HEK293T (cell line): ENCODE measurements at regions not wholly inside any gene's neighbourhood (a gene's known extent, or its start where the extent isn't known, plus 50 kb on each side); places are given as distances from the start of the nearest gene placed in this dataset.

ENCODE experiments used
- CTCF ChIA-PET: fragments of 350-600 bp; formaldehyde crosslinking; extraction: SDS; loops from one replicate; lab custom pipeline; 2021; ENCODE audit warnings: antibody characterized with exemption, inconsistent platforms; lab: Yijun Ruan, JAX
- POLR2A ChIA-PET: fragments of 350-600 bp; formaldehyde crosslinking; extraction: SDS; loops from one replicate; lab custom pipeline; 2020; ENCODE audit warnings: antibody characterized with exemption, inconsistent platforms; lab: Yijun Ruan, JAX
- DNase-seq: peaks from one replicate; pipeline ENCODE4 v3.0.0; 2012; ENCODE audit warnings: mixed read lengths; ENCODE audit errors: extremely low spot score
- ARNT ChIP-seq: fragments of 450-650 bp; IDR thresholded peaks from 2 replicates; pipeline ENCODE4 v1.6.1; 2017; ENCODE audit warnings: mild to moderate bottlenecking
- BHLHE40 ChIP-seq: fragments of 450-650 bp; IDR thresholded peaks from 2 replicates; pipeline ENCODE4 v1.6.1; 2016; ENCODE audit warnings: mild to moderate bottlenecking, moderate library complexity, borderline replicate concordance
- CTBP1 ChIP-seq: fragments of 450-650 bp; IDR thresholded peaks from 2 replicates; pipeline ENCODE4 v1.6.1; 2016; ENCODE audit warnings: borderline replicate concordance
- ELF4 ChIP-seq: fragments of 450-650 bp; IDR thresholded peaks from 2 replicates; pipeline ENCODE4 v1.6.1; 2017; ENCODE audit warnings: antibody characterized with exemption
- FOXA1 ChIP-seq: fragments of 450-650 bp; IDR thresholded peaks from 2 replicates; pipeline ENCODE4 v1.6.1; 2016; ENCODE audit warnings: mild to moderate bottlenecking
- FOXK2 ChIP-seq: fragments of 450-650 bp; IDR thresholded peaks from 2 replicates; pipeline ENCODE4 v1.6.1; 2016; ENCODE audit warnings: mild to moderate bottlenecking
- FOXM1 ChIP-seq: fragments of 450-650 bp; IDR thresholded peaks from 2 replicates; pipeline ENCODE4 v1.6.1; 2017; ENCODE audit warnings: mild to moderate bottlenecking, borderline replicate concordance
- HDGF ChIP-seq: fragments of 450-650 bp; IDR thresholded peaks from 2 replicates; pipeline ENCODE4 v1.6.1; 2017; ENCODE audit warnings: antibody characterized with exemption, borderline replicate concordance
- L3MBTL2 ChIP-seq: fragments of 450-650 bp; conservative IDR thresholded peaks from 2 replicates; pipeline ENCODE4 v1.6.1; 2016; ENCODE audit warnings: mild to moderate bottlenecking
- LEF1 ChIP-seq: fragments of 450-650 bp; IDR thresholded peaks from 2 replicates; pipeline ENCODE4 v1.6.1; 2017; ENCODE audit warnings: mild to moderate bottlenecking, borderline replicate concordance
- NFRKB ChIP-seq: fragments of 450-650 bp; IDR thresholded peaks from 2 replicates; pipeline ENCODE4 v1.6.1; 2016; ENCODE audit warnings: mild to moderate bottlenecking, moderate library complexity
- PKNOX1 ChIP-seq: fragments of 450-650 bp; IDR thresholded peaks from 2 replicates; pipeline ENCODE4 v1.6.1; 2016
- SP1 ChIP-seq: fragments of 450-650 bp; IDR thresholded peaks from 2 replicates; pipeline ENCODE4 v1.6.1; 2017
- SUZ12 ChIP-seq: fragments of 450-650 bp; IDR thresholded peaks from 2 replicates; pipeline ENCODE4 v1.6.1; 2016; ENCODE audit warnings: mild to moderate bottlenecking
- TARDBP ChIP-seq: fragments of 450-650 bp; IDR thresholded peaks from 2 replicates; pipeline ENCODE4 v1.6.1; 2016
- ZNF384 ChIP-seq: fragments of 450-650 bp; IDR thresholded peaks from 2 replicates; pipeline ENCODE4 v1.6.1; 2016

GRCh38 chrX:45681891-45682290, 481.2 kb upstream of the DIPK2B start:
- TF ChIP-seq ELF4 (no peak), BHLHE40 (no peak), FOXA1 (no peak), SP1 (no peak)
- ChIA-PET POLR2A (no interaction called here), CTCF (no interaction called here)
- no peak for DNase-seq

- no peak for DNase-seq
- POLR2A ChIA-PET: no interaction called here
- TF ChIP-seq BHLHE40 (no peak), CTBP1 (no peak), FOXM1 (no peak), ZNF384 (no peak), ELF4 (no peak), L3MBTL2 (no peak), PKNOX1 (no peak), SP1 (no peak), ARNT (no peak), NFRKB (no peak), HDGF (no peak), LEF1 (no peak), FOXK2 (no peak), FOXA1 (no peak), SUZ12 (no peak), TARDBP (no peak)
- CTCF ChIA-PET: interaction anchor here (0.6 kb wide), 1 partner anchor 57 kb away, joined by 3 read pairs; no protein-coding TSS in a partner anchor
Measured at GRCh38 chrX:45669715-45670340, 469.2 kb upstream of the DIPK2B start.

- ChIA-PET POLR2A (no interaction called here), CTCF (no interaction called here)
- no peak for DNase-seq
- TF ChIP-seq TARDBP (no peak), LEF1 (no peak), NFRKB (no peak), FOXK2 (no peak), FOXM1 (no peak), SP1 (no peak), HDGF (no peak), ELF4 (no peak), L3MBTL2 (no peak), SUZ12 (no peak), ARNT (no peak), PKNOX1 (no peak), BHLHE40 (no peak), FOXA1 (no peak), CTBP1 (no peak), ZNF384 (no peak)
Measured at GRCh38 chrX:45668686-45669443, 468.2 kb upstream of the DIPK2B start.

GRCh38 chrX:45667666-45668065, 467.0 kb upstream of the DIPK2B start:
- ChIA-PET POLR2A (no interaction called here), CTCF (no interaction called here)
- no peak for TF ChIP-seq CTBP1
- TF ChIP-seq ELF4: no peak
- TF ChIP-seq SUZ12: no peak
- no peak for TF ChIP-seq FOXM1
- no peak for TF ChIP-seq BHLHE40
- no peak for TF ChIP-seq HDGF
- no peak for DNase-seq

- no peak for DNase-seq
- ChIA-PET POLR2A (no interaction called here), CTCF (no interaction called here)
- no peak for TF ChIP-seq NFRKB
- TF ChIP-seq TARDBP: no peak
- no peak for TF ChIP-seq PKNOX1
Measured at GRCh38 chrX:45664727-45665290, 464.1 kb upstream of the DIPK2B start.

GRCh38 chrX:45660477-45660876, 459.8 kb upstream of the DIPK2B start:
- CTCF ChIA-PET: no interaction called here
- no peak for DNase-seq
- TF ChIP-seq FOXK2: no peak
- no peak for TF ChIP-seq FOXM1
- TF ChIP-seq ZNF384: no peak
- TF ChIP-seq BHLHE40: no peak
- no peak for TF ChIP-seq FOXA1
- no peak for TF ChIP-seq SUZ12
- TF ChIP-seq ELF4: no peak
- TF ChIP-seq L3MBTL2: no peak
- TF ChIP-seq LEF1: no peak
- TF ChIP-seq HDGF: no peak
- TF ChIP-seq PKNOX1: no peak
- no peak for TF ChIP-seq SP1
- TF ChIP-seq NFRKB: no peak
- no peak for TF ChIP-seq TARDBP
- POLR2A ChIA-PET: no interaction called here
